K562 (cell line): ENCODE measurements at regions not wholly inside any gene's neighbourhood (a gene's known extent, or its start where the extent isn't known, plus 50 kb on each side); places are given as distances from the start of the nearest gene placed in this dataset.
A peak's percentile ranks its signal among the peaks of the same experiment; 100 is the strongest.

Experiments
- ATAC-seq: fragments of 200-7000 bp; cut with Tn5 transposase; 3 replicates; pipeline ENCODE4 v1.9.1; 2020; ENCODE audit warnings: moderate library complexity
- BruUV-seq: library from RNA; stranded (reverse); fragments of 400-500 nt; replicated peaks from 2 replicates; lab custom pipeline; 2021; lab: Mats Ljungman, UMichigan
- CTCF ChIA-PET: fragments of 300-600 bp; formaldehyde crosslinking; extraction: SDS; loops from one replicate; lab custom pipeline; 2021; ENCODE audit warnings: low intra/inter-chr PET ratio; lab: Yijun Ruan, JAX
- POLR2A ChIA-PET: fragments of 300-600, 350-650 bp; sonication (Branson Sonifier 250); formaldehyde crosslinking; extraction: SDS; loops from one replicate; lab custom pipeline; 2021; ENCODE audit warnings: antibody characterized with exemption, inconsistent platforms; lab: Yijun Ruan, JAX
- DNase-seq, 4 experiments: peaks; one replicate each; pipeline versions ENCODE4 v3.0.0 to v3.0.0-alpha.2; 2011 to 2018; ENCODE audit warnings: low spot score in 3 of 4, mixed read lengths in 3 of 4; ENCODE audit errors: extremely low read depth in 1 of 4
- FAIRE-seq: peaks from 2 replicates; lab custom pipeline; 2011; peaks lifted over from hg19 to GRCh38; lab: Jason Lieb, UNC
- H2AFZ ChIP-seq: 2 replicates; pipeline ENCODE4 v1.6.0; 2011; ENCODE audit warnings: low read depth, low read length, control low read depth, inconsistent platforms
- H3K27ac ChIP-seq: fragments of 200-600 bp; 3 replicates; pipeline ENCODE4 v1.8.0; 2011; ENCODE audit warnings: low read depth, mild to moderate bottlenecking, control low read depth, inconsistent platforms, low read length, moderate library complexity, mixed read lengths; ENCODE audit errors: extremely low read depth
- H3K27me3 ChIP-seq, 2 experiments: fragments of 300-600 bp in 1 of 2; 2 replicates in 1 of 2; 3 replicates in 1 of 2; pipeline versions ENCODE4 v1.6.0 to v1.8.0; 2011; ENCODE audit warnings: inconsistent platforms in 2 of 2, low read length in 2 of 2, mild to moderate bottlenecking in 1 of 2, mixed read lengths in 1 of 2, moderate library complexity in 1 of 2; ENCODE audit not compliant: control insufficient read depth in 2 of 2, insufficient read depth in 2 of 2
- H3K36me3 ChIP-seq: fragments of 300-600 bp; 3 replicates; pipeline ENCODE4 v1.8.0; 2011; ENCODE audit warnings: mild to moderate bottlenecking, low read length, inconsistent platforms; ENCODE audit not compliant: control insufficient read depth, insufficient read depth
- H3K4me1 ChIP-seq, 2 experiments: fragments of 200-600 bp in 1 of 2; replicated peaks in 1 of 2; 2 replicates in 1 of 2; 3 replicates in 1 of 2; pipeline versions ENCODE4 v1.5.1 to v1.8.0; 2011; ENCODE audit warnings: inconsistent platforms in 2 of 2, low read length in 2 of 2, mild to moderate bottlenecking in 1 of 2, mixed read lengths in 1 of 2, moderate library complexity in 1 of 2; ENCODE audit not compliant: control insufficient read depth in 2 of 2, insufficient read depth in 2 of 2
- H3K4me2 ChIP-seq: 2 replicates; pipeline ENCODE4 v1.6.1; 2011; ENCODE audit warnings: low read length, control low read depth, inconsistent platforms, mixed read lengths; ENCODE audit not compliant: insufficient read depth
- H3K4me3 ChIP-seq: fragments of 200-600 bp; sonication (generic), shearing (Covaris generic); 2 replicates; pipeline ENCODE4 v1.5.1; 2016; ENCODE audit warnings: control low read depth, inconsistent platforms
- H3K79me2 ChIP-seq: fragments of 200-600 bp; 3 replicates; pipeline ENCODE4 v1.8.0; 2011; ENCODE audit warnings: low read length, inconsistent platforms; ENCODE audit not compliant: control insufficient read depth, insufficient read depth
- H3K9ac ChIP-seq, 2 experiments: 2 replicates each; pipeline versions ENCODE4 v1.6.0 to v1.6.1; 2011; ENCODE audit warnings: low read depth in 2 of 2, low read length in 2 of 2, control low read depth in 1 of 2, inconsistent platforms in 1 of 2, mild to moderate bottlenecking in 1 of 2, mixed read lengths in 1 of 2; ENCODE audit not compliant: insufficient read depth in 1 of 2
- H3K9me1 ChIP-seq: one replicate; pipeline ENCODE4 v1.6.0; 2011; ENCODE audit warnings: inconsistent platforms, mild to moderate bottlenecking, low read length, moderate library complexity; ENCODE audit not compliant: control insufficient read depth, insufficient read depth
- H3K9me3 ChIP-seq: replicated peaks from 2 replicates; pipeline ENCODE4 v1.5.1; 2011; ENCODE audit warnings: low read depth, low read length, inconsistent platforms; ENCODE audit not compliant: control insufficient read depth, insufficient read depth
- H4K20me1 ChIP-seq: replicated peaks from 2 replicates; pipeline ENCODE4 v1.6.1; 2011; ENCODE audit warnings: low read length, inconsistent platforms, mixed read lengths; ENCODE audit not compliant: control insufficient read depth, insufficient read depth
- FOS ChIP-seq: IDR thresholded peaks from 3 replicates; pipeline ENCODE4 v1.6.1; 2011; ENCODE audit not compliant: insufficient read length; ENCODE audit errors: extremely low read depth
- JUND ChIP-seq, 2 experiments: IDR thresholded peaks; 2 replicates in 1 of 2; 3 replicates in 1 of 2; pipeline ENCODE4 v1.6.1; 2011; ENCODE audit warnings: borderline replicate concordance in 2 of 2, low read depth in 2 of 2, low read length in 2 of 2, improper control_type of control experiment in 1 of 2, missing biosample characterization in 1 of 2, missing genetic modification characterization in 1 of 2, missing genetic modification reagents in 1 of 2
- KHSRP ChIP-seq: fragments of 450-650 bp; IDR thresholded peaks from 2 replicates; pipeline ENCODE4 v1.6.1; 2017
- RB1 ChIP-seq: fragments of 450-650 bp; IDR thresholded peaks from 2 replicates; pipeline ENCODE4 v1.6.1; 2017; ENCODE audit warnings: low read depth, mild to moderate bottlenecking
- YBX1 ChIP-seq: fragments of 450-650 bp; IDR thresholded peaks from 2 replicates; pipeline ENCODE4 v1.7.1; 2016; ENCODE audit warnings: mild to moderate bottlenecking
- ZKSCAN8 ChIP-seq: fragments of 200-800 bp; sonication (Bioruptor generic); IDR thresholded peaks from 2 replicates; pipeline ENCODE4 v1.6.1; 2016; ENCODE audit warnings: missing genetic modification characterization, missing compliant biosample characterization
- WGBS: fragments of 100-300 bp; shearing (Covaris generic); methylation state at CpG from one replicate; pipeline ENCODE4 v1.1.6; 2016; ENCODE audit warnings: low coverage, mixed read lengths; ENCODE audit not compliant: insufficient coverage; ENCODE audit errors: missing lambda C conversion rate; 5-methylcytosine and 5-hydroxymethylcytosine counted together
- in situ Hi-C: fragments of 300-500 bp; cut with MboI; formaldehyde crosslinking; loops from 4 replicates; pipeline ENCODE4 v1.15.0; 2018; ENCODE audit warnings: inconsistent platforms, mixed read lengths
- intact Hi-C: fragments of 100-400 bp; cut with micrococcal nuclease; formaldehyde crosslinking; loops from 2 replicates; pipeline ENCODE4 v1.14.2; 2022
- TF ChIP-seq, protein P1 (sequence below): fragments of 450-650 bp; IDR thresholded peaks from 2 replicates; pipeline ENCODE4 v1.6.1; 2016
- TF ChIP-seq, protein P2 (sequence below), 2 experiments: fragments of 450-650 bp in 1 of 2; sonication (generic) in 1 of 2; formaldehyde crosslinking in 1 of 2; IDR thresholded peaks in 1 of 2; conservative IDR thresholded peaks in 1 of 2; 2 replicates each; pipeline versions ENCODE4 v1.6.1 to v1.8.1; 2016 to 2023; ENCODE audit warnings: mild to moderate bottlenecking in 2 of 2, moderate library complexity in 2 of 2, inconsistent platforms in 1 of 2, missing genetic modification reagents in 1 of 2

DNA sequence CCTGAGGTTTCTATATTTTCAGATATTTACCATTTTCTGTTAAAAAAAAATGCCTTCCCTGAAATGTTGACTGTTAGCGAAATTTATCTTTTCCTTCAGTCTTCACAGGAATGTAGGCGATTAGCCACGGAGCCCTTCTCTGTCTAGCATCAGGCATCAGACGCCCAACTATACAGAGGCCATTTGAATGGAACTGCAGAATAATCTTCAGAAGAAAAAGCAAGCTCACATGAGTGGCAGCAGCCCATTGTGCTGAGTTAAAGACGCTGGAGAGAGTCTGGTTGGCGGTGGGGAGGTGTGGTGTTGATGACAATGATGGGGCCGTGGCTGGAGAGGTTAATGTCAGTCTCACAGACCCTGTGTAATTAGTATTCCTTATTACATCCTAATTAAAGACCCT, 196.8 kb upstream of the LEF1 start:
- BruUV-seq: no TSS peak
- ChIA-PET CTCF (no interaction called here), POLR2A (no interaction called here)
- Histone ChIP-seq H2AFZ (peak overlapping the region; percentile 57; the same call in 1 of the 2 replicates), H3K4me1 (peaks cover 13 to 20% of the 10 kb centered on the region in 2 experiments), H4K20me1 (no peaks in the 10 kb centered on the region), H3K9me1 (no peaks in the 10 kb centered on the region), H3K27ac (no peak overlapping the region), H3K27me3 (no peaks in the 10 kb centered on the region), H3K9me3 (no peaks in the 10 kb centered on the region), H3K79me2 (no peaks in the 10 kb centered on the region), H3K36me3 (no peaks in the 10 kb centered on the region), H3K9ac (no peak overlapping the region), H3K4me2 (no peak overlapping the region)
- WGBS: 5% methylated on average over 7 of the region's 7 CpGs
- peak in 1 of 4 experiments; percentile 26 for DNase-seq
- in situ Hi-C loops: no loop called here
- intact Hi-C loops: no loop called here
- FAIRE-seq: no peak
- ATAC-seq: peak; percentile 13; the same call in 1 of the 3 replicates
- TF ChIP-seq, protein P1, sequence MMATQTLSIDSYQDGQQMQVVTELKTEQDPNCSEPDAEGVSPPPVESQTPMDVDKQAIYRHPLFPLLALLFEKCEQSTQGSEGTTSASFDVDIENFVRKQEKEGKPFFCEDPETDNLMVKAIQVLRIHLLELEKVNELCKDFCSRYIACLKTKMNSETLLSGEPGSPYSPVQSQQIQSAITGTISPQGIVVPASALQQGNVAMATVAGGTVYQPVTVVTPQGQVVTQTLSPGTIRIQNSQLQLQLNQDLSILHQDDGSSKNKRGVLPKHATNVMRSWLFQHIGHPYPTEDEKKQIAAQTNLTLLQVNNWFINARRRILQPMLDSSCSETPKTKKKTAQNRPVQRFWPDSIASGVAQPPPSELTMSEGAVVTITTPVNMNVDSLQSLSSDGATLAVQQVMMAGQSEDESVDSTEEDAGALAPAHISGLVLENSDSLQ: peak; percentile 49; the same call in 1 of the 2 replicates
- TF ChIP-seq YBX1: no peak
- TF ChIP-seq, all 486 proteins: peak for 1
- H3K4me3 ChIP-seq: no peak overlapping the region

DNA sequence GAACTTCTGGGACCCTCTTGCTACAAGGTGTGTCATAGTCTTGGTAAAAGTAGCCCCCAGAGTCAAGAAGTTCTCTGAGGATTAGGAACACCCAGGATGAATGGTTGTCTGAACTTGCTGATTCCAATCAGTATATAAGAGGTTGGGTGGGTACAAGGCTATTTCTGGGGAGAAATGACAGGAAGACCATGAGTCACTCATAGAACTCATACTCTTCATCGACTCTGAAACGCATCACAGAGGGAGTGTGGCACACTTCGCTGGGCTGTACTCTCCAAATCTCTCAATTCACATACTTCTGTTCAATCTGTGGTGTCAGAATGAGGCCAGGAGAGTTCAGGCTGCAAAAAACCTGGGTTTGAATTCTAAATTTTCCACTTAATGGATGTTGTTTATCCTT, 193.2 kb upstream of the LEF1 start:
- ATAC-seq: no peak
- ChIA-PET CTCF (no interaction called here), POLR2A (no interaction called here)
- no peaks in the 10 kb centered on the region for H3K79me2 ChIP-seq
- H3K9me1 ChIP-seq: no peaks in the 10 kb centered on the region
- 29% methylated on average over 3 of the region's 3 CpGs for WGBS
- peak in 2 of 4 experiments; percentile 36 to 41 for DNase-seq
- no peak overlapping the region for H3K4me3 ChIP-seq
- no peaks in the 10 kb centered on the region for H3K27me3 ChIP-seq
- no TSS peak for BruUV-seq
- H3K9me3 ChIP-seq: no peaks in the 10 kb centered on the region
- H3K27ac ChIP-seq: peak overlapping the region; percentile 86
- no peaks in the 10 kb centered on the region for H3K36me3 ChIP-seq
- FAIRE-seq: no peak
- peak overlapping the region; percentile 90 for H2AFZ ChIP-seq
- no peak overlapping the region for H3K9ac ChIP-seq
- peak overlapping the region; percentile 13 for H3K4me2 ChIP-seq
- no peaks in the 10 kb centered on the region for H4K20me1 ChIP-seq
- in situ Hi-C loops: no loop called here
- TF ChIP-seq RB1 (no peak), ZKSCAN8 (CRISPR knock-in tag) (no peak), FOS (no peak), KHSRP (no peak), JUND (IDR thresholded peaks at IDR 0.05; ENCODE audit: borderline replicate concordance, low read depth, low read length) (no peak), JUND (tag; IDR thresholded peaks at IDR 0.05; ENCODE audit: borderline replicate concordance, low read depth, low read length) (peak; percentile 31; the same call in 1 of the 3 replicates)
- TF ChIP-seq, protein P2, sequence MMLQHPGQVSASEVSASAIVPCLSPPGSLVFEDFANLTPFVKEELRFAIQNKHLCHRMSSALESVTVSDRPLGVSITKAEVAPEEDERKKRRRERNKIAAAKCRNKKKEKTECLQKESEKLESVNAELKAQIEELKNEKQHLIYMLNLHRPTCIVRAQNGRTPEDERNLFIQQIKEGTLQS (IDR thresholded peaks at IDR 0.05): 0 out of 2 replicates have a peak, but pooled peaks have one; percentile 18
- TF ChIP-seq, protein P2 (CRISPR knock-in tag; conservative IDR thresholded peaks at IDR 0.05): no peak
- intact Hi-C loops: loop anchor here (5.0 kb wide), 1 partner anchor 195 kb away; the partner anchor contains the start of gene LEF1
- H3K4me1 ChIP-seq: peaks cover 17 to 34% of the 10 kb centered on the region in 2 experiments
